ENCODE measurements at regions not wholly inside any gene's neighbourhood (a gene's known extent, or its start where the extent isn't known, plus 50 kb on each side); places are given as distances from the start of the nearest gene placed in this dataset.
"Not testable (repeated sequence)": the region's sequence is repeated elsewhere in the genome, so short reads cannot be mapped to it uniquely, and the experiment has no call there.

- no peak for TF ChIP-seq CTCF (IDR thresholded peaks at IDR 0.05)
- no peaks in the 10 kb centered on the region for H3K27me3 Mint-ChIP-seq
- H3K36me3 ChIP-seq (ENCODE audit: insufficient read depth, low read length): no peaks in the 10 kb centered on the region
- no peak overlapping the region for H3K4me3 ChIP-seq (ENCODE audit: low read length)
- no peak overlapping the region for H3K27ac ChIP-seq (ENCODE audit: low read depth in 1 of 2, low read length in 2 of 2)
- POLR2A ChIA-PET: no interaction called here
- H3K9me3 ChIP-seq (ENCODE audit: control insufficient read depth in 1 of 2, insufficient read depth in 1 of 2, low read length in 2 of 2): no peaks in the 10 kb centered on the region
- H3K4me3 Mint-ChIP-seq: no peak overlapping the region
- peaks cover 5% of the 10 kb centered on the region for H3K9me3 Mint-ChIP-seq
- H3K27ac Mint-ChIP-seq: no peak overlapping the region
- CTCF ChIA-PET: no interaction called here
- no peaks in the 10 kb centered on the region for H3K4me1 Mint-ChIP-seq (ENCODE audit: low read depth)
- DNase-seq (no peak), ATAC-seq (ENCODE audit: poor library complexity) (no peak)
- H3K36me3 Mint-ChIP-seq (ENCODE audit: low read depth): no peaks in the 10 kb centered on the region
- H3K4me1 ChIP-seq (ENCODE audit: insufficient read depth, low read length): no peaks in the 10 kb centered on the region
- no peaks in the 10 kb centered on the region for H3K27me3 ChIP-seq (ENCODE audit: control insufficient read depth in 1 of 2, insufficient read depth in 2 of 2, low read length in 2 of 2)
- intact Hi-C loops (cut with DNase I, micrococcal nuclease): no loop called here
Observed at GRCh38 chr12:78566456-78566855, 298.1 kb upstream of the SYT1 start.

GRCh38 chr12:78568321-78569020, 296.1 kb upstream of the SYT1 start:
- ChIA-PET POLR2A (no interaction called here), CTCF (no interaction called here)
- Histone ChIP-seq H3K27me3 (ENCODE audit: control insufficient read depth in 1 of 2, insufficient read depth in 2 of 2, low read length in 2 of 2) (no peaks in the 10 kb centered on the region), H3K9me3 (ENCODE audit: control insufficient read depth in 1 of 2, insufficient read depth in 1 of 2, low read length in 2 of 2) (no peaks in the 10 kb centered on the region), H3K4me1 (ENCODE audit: insufficient read depth, low read length) (no peaks in the 10 kb centered on the region), H3K4me3 (ENCODE audit: low read length) (no peak overlapping the region), H3K27ac (ENCODE audit: low read depth in 1 of 2, low read length in 2 of 2) (no peak overlapping the region), H3K36me3 (ENCODE audit: insufficient read depth, low read length) (no peaks in the 10 kb centered on the region)
- Mint-ChIP-seq H3K4me1 (ENCODE audit: low read depth) (no peaks in the 10 kb centered on the region), H3K36me3 (ENCODE audit: low read depth) (no peaks in the 10 kb centered on the region), H3K9me3 (peaks cover 7% of the 10 kb centered on the region), H3K27me3 (no peaks in the 10 kb centered on the region), H3K27ac (no peak overlapping the region), H3K4me3 (no peak overlapping the region)
- ATAC-seq (ENCODE audit: poor library complexity) (no peak), DNase-seq (no peak)
- intact Hi-C loops (cut with DNase I, micrococcal nuclease): no loop called here
- TF ChIP-seq CTCF (IDR thresholded peaks at IDR 0.05): no peak

GRCh38 chr12:78571953-78572352, 292.6 kb upstream of the SYT1 start:
- no peaks in the 10 kb centered on the region for H3K36me3 Mint-ChIP-seq (ENCODE audit: low read depth)
- H3K4me1 Mint-ChIP-seq (ENCODE audit: low read depth): no peaks in the 10 kb centered on the region
- ChIA-PET POLR2A (no interaction called here), CTCF (no interaction called here)
- intact Hi-C loops (cut with DNase I, micrococcal nuclease): no loop called here
- Histone ChIP-seq H3K9me3 (ENCODE audit: control insufficient read depth in 1 of 2, insufficient read depth in 1 of 2, low read length in 2 of 2) (no peaks in the 10 kb centered on the region), H3K27ac (ENCODE audit: low read depth in 1 of 2, low read length in 2 of 2) (no peak overlapping the region), H3K36me3 (ENCODE audit: insufficient read depth, low read length) (no peaks in the 10 kb centered on the region), H3K4me3 (ENCODE audit: low read length) (no peak overlapping the region), H3K4me1 (ENCODE audit: insufficient read depth, low read length) (no peaks in the 10 kb centered on the region), H3K27me3 (ENCODE audit: control insufficient read depth in 1 of 2, insufficient read depth in 2 of 2, low read length in 2 of 2) (no peaks in the 10 kb centered on the region)
- no peak for DNase-seq
- TF ChIP-seq CTCF (IDR thresholded peaks at IDR 0.05): no peak
- H3K27ac Mint-ChIP-seq: no peak overlapping the region
- ATAC-seq (ENCODE audit: poor library complexity): no peak
- no peaks in the 10 kb centered on the region for H3K27me3 Mint-ChIP-seq
- H3K4me3 Mint-ChIP-seq: no peak overlapping the region
- peaks cover 7% of the 10 kb centered on the region for H3K9me3 Mint-ChIP-seq

GRCh38 chr12:78575208-78575607, 289.4 kb upstream of the SYT1 start:
- H3K4me3 ChIP-seq (ENCODE audit: low read length); CTCF ChIA-PET: not testable (repeated sequence)

More at GRCh38 chr12:78575208-78575607, 289.4 kb upstream of the SYT1 start:
- H3K27ac Mint-ChIP-seq; H3K36me3 Mint-ChIP-seq (ENCODE audit: low read depth); H3K4me3 Mint-ChIP-seq; H3K27ac ChIP-seq (ENCODE audit: low read depth in 1 of 2, low read length in 2 of 2); POLR2A ChIA-PET; H3K36me3 ChIP-seq (ENCODE audit: insufficient read depth, low read length); H3K27me3 ChIP-seq (ENCODE audit: control insufficient read depth in 1 of 2, insufficient read depth in 2 of 2, low read length in 2 of 2); H3K4me1 ChIP-seq (ENCODE audit: insufficient read depth, low read length); H3K4me1 Mint-ChIP-seq (ENCODE audit: low read depth); DNase-seq; H3K27me3 Mint-ChIP-seq; H3K9me3 ChIP-seq (ENCODE audit: control insufficient read depth in 1 of 2, insufficient read depth in 1 of 2, low read length in 2 of 2); ATAC-seq (ENCODE audit: poor library complexity); intact Hi-C loops (cut with DNase I, micrococcal nuclease); H3K9me3 Mint-ChIP-seq: not testable (repeated sequence)
